ENCODE measurements at regions not wholly inside any gene's neighbourhood (a gene's known extent, or its start where the extent isn't known, plus 50 kb on each side); places are given as distances from the start of the nearest gene placed in this dataset.

DNA sequence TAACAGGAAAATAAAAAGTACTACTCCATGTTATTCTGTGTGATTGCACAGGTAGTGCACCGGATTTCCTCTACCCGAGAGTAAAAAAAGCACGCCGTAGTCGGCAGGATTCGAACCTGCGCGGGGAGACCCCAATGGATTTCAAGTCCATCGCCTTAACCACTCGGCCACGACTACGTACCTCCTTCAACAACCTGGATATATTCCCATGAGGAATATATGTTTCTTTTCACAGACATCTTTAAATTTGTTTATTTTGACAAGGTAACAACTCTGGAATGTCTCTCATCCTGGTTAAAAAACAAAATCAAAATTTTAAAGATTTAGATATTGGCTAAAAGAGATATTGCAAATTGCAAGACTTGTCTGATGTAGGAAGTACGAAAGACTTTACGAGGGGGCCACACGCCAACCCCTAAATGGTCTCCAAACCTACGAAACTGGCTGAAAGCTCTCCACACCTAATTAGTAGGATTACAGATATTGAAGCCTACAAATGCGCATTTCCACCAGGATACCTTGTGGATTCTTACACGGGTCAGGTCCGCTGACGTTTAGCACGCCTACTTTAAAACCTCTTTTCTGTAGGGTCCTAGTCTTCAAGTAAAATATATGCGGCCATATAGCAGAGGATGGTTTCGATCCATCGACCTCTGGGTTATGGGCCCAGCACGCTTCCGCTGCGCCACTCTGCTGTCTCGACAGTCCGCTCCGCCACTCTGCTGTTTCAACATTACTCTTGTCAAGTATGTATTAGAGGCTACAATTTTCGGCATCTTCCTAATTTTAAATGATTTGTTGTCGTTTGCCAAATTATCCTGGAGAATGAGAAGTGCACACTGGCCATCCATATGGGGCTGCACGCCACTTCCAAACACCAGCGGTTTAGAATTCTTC, 52.2 kb upstream of the BTN3A2 start:
- peak; percentile 97 for DNase-seq (ENCODE audit: low spot score)
